ENCODE measurements at regions not wholly inside any gene's neighbourhood (a gene's known extent, or its start where the extent isn't known, plus 50 kb on each side); places are given as distances from the start of the nearest gene placed in this dataset.

DNA sequence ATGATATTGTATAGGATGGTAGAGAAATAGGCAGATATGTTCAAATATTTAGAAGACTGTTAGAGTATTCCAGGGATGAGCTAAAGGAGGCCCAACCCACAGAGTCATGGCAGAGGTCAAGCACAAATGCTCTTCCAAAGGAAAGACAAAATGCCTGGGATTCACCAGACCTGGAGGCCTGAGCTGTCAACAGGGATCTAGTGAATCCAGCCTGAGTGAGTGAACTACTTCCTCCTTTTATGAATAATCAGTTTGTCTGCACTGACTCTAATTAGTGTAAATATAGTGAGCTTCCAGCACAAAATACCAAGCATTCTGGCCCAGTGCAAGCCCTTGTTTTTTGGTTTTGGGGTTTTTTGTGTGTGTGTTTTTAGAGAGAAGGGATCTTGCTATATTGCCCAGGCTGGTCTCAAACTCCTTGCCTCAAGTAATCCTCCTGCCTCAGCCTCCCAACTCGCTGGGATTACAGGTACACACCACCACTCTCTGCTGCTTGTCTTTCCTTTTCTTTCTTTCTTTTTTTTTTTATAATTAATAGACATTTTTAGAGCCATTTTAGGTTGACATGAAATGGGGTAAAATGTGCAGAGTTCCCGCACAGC is 244.4 kb downstream of the SKIDA1 start:
- TF ChIP-seq, protein P1, sequence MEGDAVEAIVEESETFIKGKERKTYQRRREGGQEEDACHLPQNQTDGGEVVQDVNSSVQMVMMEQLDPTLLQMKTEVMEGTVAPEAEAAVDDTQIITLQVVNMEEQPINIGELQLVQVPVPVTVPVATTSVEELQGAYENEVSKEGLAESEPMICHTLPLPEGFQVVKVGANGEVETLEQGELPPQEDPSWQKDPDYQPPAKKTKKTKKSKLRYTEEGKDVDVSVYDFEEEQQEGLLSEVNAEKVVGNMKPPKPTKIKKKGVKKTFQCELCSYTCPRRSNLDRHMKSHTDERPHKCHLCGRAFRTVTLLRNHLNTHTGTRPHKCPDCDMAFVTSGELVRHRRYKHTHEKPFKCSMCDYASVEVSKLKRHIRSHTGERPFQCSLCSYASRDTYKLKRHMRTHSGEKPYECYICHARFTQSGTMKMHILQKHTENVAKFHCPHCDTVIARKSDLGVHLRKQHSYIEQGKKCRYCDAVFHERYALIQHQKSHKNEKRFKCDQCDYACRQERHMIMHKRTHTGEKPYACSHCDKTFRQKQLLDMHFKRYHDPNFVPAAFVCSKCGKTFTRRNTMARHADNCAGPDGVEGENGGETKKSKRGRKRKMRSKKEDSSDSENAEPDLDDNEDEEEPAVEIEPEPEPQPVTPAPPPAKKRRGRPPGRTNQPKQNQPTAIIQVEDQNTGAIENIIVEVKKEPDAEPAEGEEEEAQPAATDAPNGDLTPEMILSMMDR (IDR thresholded peaks at IDR 0.05): no peak
- no peak for TF ChIP-seq ZFX (IDR thresholded peaks at IDR 0.05; ENCODE audit: borderline replicate concordance)
